Keratinocyte (primary cell): ENCODE measurements at regions not wholly inside any gene's neighbourhood (a gene's known extent, or its start where the extent isn't known, plus 50 kb on each side); places are given as distances from the start of the nearest gene placed in this dataset.

Source experiments
- DNase-seq: peaks from one replicate; pipeline ENCODE4 v3.0.0-alpha.2; 2011; ENCODE audit warnings: low read depth, missing footprints, low spot score
- FAIRE-seq: peaks from 2 replicates; lab custom pipeline; 2011; peaks lifted over from hg19 to GRCh38; lab: Jason Lieb, UNC
- H2AFZ ChIP-seq: 2 replicates; pipeline ENCODE4 v1.6.0; 2012; ENCODE audit warnings: low read length, control low read depth, inconsistent platforms; ENCODE audit not compliant: control insufficient read depth
- H3K27ac ChIP-seq: 2 replicates; pipeline ENCODE4 v1.5.1; 2011; ENCODE audit warnings: low read length; ENCODE audit not compliant: control insufficient read depth, insufficient read depth
- H3K27me3 ChIP-seq: 3 replicates; pipeline ENCODE4 v1.6.0; 2011; ENCODE audit warnings: low read length; ENCODE audit not compliant: control insufficient read depth, insufficient read depth; ENCODE audit errors: extremely low read depth
- H3K36me3 ChIP-seq, 2 experiments: 2 replicates in 1 of 2; 3 replicates in 1 of 2; pipeline ENCODE4 v1.5.1; 2011; ENCODE audit warnings: low read length in 2 of 2, mild to moderate bottlenecking in 1 of 2; ENCODE audit not compliant: control insufficient read depth in 2 of 2, insufficient read depth in 2 of 2; ENCODE audit errors: extremely low read depth in 1 of 2
- H3K4me1 ChIP-seq: 3 replicates; pipeline ENCODE4 v1.5.1; 2011; ENCODE audit warnings: low read length; ENCODE audit not compliant: control insufficient read depth, insufficient read depth; ENCODE audit errors: extremely low read depth
- H3K4me2 ChIP-seq: 3 replicates; pipeline ENCODE4 v1.6.0; 2011; ENCODE audit warnings: low read depth, low read length; ENCODE audit not compliant: control insufficient read depth, insufficient read depth; ENCODE audit errors: extremely low read depth
- H3K4me3 ChIP-seq, 3 experiments: fragments of 200-600 bp in 1 of 3; sonication (generic) in 1 of 3; 2 replicates in 2 of 3; 3 replicates in 1 of 3; pipeline ENCODE4 v1.5.1; 2011 to 2016; ENCODE audit warnings: low read length in 3 of 3, mild to moderate bottlenecking in 3 of 3, control low read depth in 2 of 3, inconsistent platforms in 1 of 3, low read depth in 1 of 3, mixed read lengths in 1 of 3, mixed run types in 1 of 3, moderate library complexity in 1 of 3; ENCODE audit not compliant: control insufficient read depth in 2 of 3, insufficient read depth in 2 of 3; ENCODE audit errors: extremely low read depth in 1 of 3
- H3K79me2 ChIP-seq: 2 replicates; pipeline ENCODE4 v1.6.0; 2012; ENCODE audit warnings: low read length; ENCODE audit not compliant: control insufficient read depth, insufficient read depth
- H3K9ac ChIP-seq: 3 replicates; pipeline ENCODE4 v1.6.0; 2011; ENCODE audit warnings: low read length; ENCODE audit not compliant: control insufficient read depth, insufficient read depth; ENCODE audit errors: extremely low read depth
- H3K9me1 ChIP-seq: 3 replicates; pipeline ENCODE4 v1.6.0; 2011; ENCODE audit warnings: low read length; ENCODE audit not compliant: control insufficient read depth, insufficient read depth; ENCODE audit errors: extremely low read depth
- H3K9me3 ChIP-seq: 2 replicates; pipeline ENCODE4 v1.5.1; 2012; ENCODE audit warnings: low read depth, low read length; ENCODE audit not compliant: control insufficient read depth
- H4K20me1 ChIP-seq: 3 replicates; pipeline ENCODE4 v1.6.0; 2011; ENCODE audit warnings: low read length; ENCODE audit not compliant: control insufficient read depth, insufficient read depth; ENCODE audit errors: extremely low read depth
- EZH2 ChIP-seq: IDR thresholded peaks from one replicate; pipeline ENCODE4 v1.6.1; 2012; ENCODE audit warnings: inconsistent platforms, mild to moderate bottlenecking, low read length, moderate library complexity
- dilution Hi-C: fragments of 300-500 bp; cut with MboI; formaldehyde crosslinking; loops from one replicate; pipeline ENCODE4 v1.7.0; 2020; ENCODE audit warnings: low sequenced_read_pairs; ENCODE audit not compliant: extremely low pct_ligation_motif_present
- TF ChIP-seq, protein P1 (sequence below), 3 experiments: IDR thresholded peaks in 1 of 3; conservative IDR thresholded peaks in 1 of 3; optimal IDR thresholded peaks in 1 of 3; 2 replicates in 2 of 3; 3 replicates in 1 of 3; pipeline versions ENCODE3 to v1.5.1; 2011; ENCODE audit warnings: low read length in 3 of 3, mild to moderate bottlenecking in 3 of 3, moderate library complexity in 2 of 3, control low read depth in 1 of 3, inconsistent platforms in 1 of 3; ENCODE audit not compliant: insufficient read depth in 2 of 3; ENCODE audit errors: extremely low read depth in 1 of 3

DNA sequence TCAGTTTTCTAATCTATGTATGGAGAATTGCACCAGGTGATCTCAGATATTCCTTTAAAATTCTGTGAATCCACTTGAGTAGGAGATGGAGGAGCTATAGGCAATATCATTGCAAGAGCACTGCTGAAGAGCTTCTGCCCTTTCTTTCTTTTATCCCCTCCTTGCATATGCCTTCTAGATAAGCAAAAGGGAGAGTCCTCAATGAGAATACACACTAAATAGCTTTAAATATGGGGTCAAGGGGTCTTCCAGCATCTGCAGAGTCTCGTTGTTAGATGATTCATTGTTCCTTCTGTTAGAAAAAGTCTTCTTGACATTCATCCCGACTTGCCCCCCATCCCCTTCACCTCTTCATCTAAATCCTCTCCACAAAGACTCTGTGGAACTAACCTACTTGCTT lies 156.1 kb downstream of the PIK3R1 start:
- no peak overlapping the region for H3K4me2 ChIP-seq
- no peak overlapping the region for H3K27ac ChIP-seq
- no peak for FAIRE-seq
- H3K79me2 ChIP-seq = no peaks in the 10 kb centered on the region
- TF ChIP-seq, protein P1, sequence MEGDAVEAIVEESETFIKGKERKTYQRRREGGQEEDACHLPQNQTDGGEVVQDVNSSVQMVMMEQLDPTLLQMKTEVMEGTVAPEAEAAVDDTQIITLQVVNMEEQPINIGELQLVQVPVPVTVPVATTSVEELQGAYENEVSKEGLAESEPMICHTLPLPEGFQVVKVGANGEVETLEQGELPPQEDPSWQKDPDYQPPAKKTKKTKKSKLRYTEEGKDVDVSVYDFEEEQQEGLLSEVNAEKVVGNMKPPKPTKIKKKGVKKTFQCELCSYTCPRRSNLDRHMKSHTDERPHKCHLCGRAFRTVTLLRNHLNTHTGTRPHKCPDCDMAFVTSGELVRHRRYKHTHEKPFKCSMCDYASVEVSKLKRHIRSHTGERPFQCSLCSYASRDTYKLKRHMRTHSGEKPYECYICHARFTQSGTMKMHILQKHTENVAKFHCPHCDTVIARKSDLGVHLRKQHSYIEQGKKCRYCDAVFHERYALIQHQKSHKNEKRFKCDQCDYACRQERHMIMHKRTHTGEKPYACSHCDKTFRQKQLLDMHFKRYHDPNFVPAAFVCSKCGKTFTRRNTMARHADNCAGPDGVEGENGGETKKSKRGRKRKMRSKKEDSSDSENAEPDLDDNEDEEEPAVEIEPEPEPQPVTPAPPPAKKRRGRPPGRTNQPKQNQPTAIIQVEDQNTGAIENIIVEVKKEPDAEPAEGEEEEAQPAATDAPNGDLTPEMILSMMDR (optimal IDR thresholded peaks at IDR 0.05 in 1 of 3, IDR thresholded peaks at IDR 0.05 in 1 of 3, conservative IDR thresholded peaks at IDR 0.05 in 1 of 3; ENCODE audit: extremely low read depth in 1 of 3, insufficient read depth in 2 of 3, low read length in 3 of 3) = no peak
- TF ChIP-seq EZH2 = no peak
- dilution Hi-C loops = no loop called here
- no peak for DNase-seq
- H3K36me3 ChIP-seq = no peaks in the 10 kb centered on the region
- no peak overlapping the region for H3K9ac ChIP-seq
- no peak overlapping the region for H2AFZ ChIP-seq
- H3K9me1 ChIP-seq = no peaks in the 10 kb centered on the region
- no peak overlapping the region for H3K4me3 ChIP-seq
- no peaks in the 10 kb centered on the region for H4K20me1 ChIP-seq
- no peaks in the 10 kb centered on the region for H3K27me3 ChIP-seq
- H3K4me1 ChIP-seq = peaks cover 13% of the 10 kb centered on the region
- H3K9me3 ChIP-seq = no peaks in the 10 kb centered on the region

DNA sequence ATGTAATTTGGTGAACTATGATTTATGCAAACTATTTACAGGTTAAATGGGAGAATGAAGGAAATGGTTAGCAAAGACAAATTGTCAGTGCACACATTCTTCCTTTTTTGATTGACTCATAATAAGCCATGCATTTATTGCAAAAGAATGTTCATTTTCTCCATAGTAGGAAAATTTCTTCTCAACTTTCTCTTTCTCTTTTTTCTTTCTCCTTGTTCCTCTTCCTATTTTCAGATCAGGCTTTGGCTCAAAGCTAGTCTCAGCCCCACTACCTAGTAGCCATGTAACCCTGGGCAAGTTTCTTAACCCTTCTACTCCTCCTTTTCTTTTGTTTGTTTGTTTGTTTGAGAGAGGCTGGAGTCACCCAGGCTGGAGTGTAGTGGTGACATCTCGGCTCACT lies 156.6 kb downstream of the PIK3R1 start:
- no peak for DNase-seq
- Histone ChIP-seq H3K79me2 (no peaks in the 10 kb centered on the region), H3K4me2 (no peak overlapping the region), H3K4me3 (no peak overlapping the region), H3K27me3 (no peaks in the 10 kb centered on the region), H4K20me1 (no peaks in the 10 kb centered on the region), H3K27ac (no peak overlapping the region), H3K9me1 (no peaks in the 10 kb centered on the region), H3K9ac (no peak overlapping the region), H3K4me1 (peaks cover 18% of the 10 kb centered on the region), H2AFZ (no peak overlapping the region), H3K36me3 (no peaks in the 10 kb centered on the region), H3K9me3 (no peaks in the 10 kb centered on the region)
- dilution Hi-C loops = no loop called here
- TF ChIP-seq, protein P1 (optimal IDR thresholded peaks at IDR 0.05 in 1 of 3, IDR thresholded peaks at IDR 0.05 in 1 of 3, conservative IDR thresholded peaks at IDR 0.05 in 1 of 3; ENCODE audit: extremely low read depth in 1 of 3, insufficient read depth in 2 of 3, low read length in 3 of 3) = no peak
- no peak for TF ChIP-seq EZH2
- no peak for FAIRE-seq
